ENCODE measurements at regions not wholly inside any gene's neighbourhood (a gene's known extent, or its start where the extent isn't known, plus 50 kb on each side); places are given as distances from the start of the nearest gene placed in this dataset.

DNA sequence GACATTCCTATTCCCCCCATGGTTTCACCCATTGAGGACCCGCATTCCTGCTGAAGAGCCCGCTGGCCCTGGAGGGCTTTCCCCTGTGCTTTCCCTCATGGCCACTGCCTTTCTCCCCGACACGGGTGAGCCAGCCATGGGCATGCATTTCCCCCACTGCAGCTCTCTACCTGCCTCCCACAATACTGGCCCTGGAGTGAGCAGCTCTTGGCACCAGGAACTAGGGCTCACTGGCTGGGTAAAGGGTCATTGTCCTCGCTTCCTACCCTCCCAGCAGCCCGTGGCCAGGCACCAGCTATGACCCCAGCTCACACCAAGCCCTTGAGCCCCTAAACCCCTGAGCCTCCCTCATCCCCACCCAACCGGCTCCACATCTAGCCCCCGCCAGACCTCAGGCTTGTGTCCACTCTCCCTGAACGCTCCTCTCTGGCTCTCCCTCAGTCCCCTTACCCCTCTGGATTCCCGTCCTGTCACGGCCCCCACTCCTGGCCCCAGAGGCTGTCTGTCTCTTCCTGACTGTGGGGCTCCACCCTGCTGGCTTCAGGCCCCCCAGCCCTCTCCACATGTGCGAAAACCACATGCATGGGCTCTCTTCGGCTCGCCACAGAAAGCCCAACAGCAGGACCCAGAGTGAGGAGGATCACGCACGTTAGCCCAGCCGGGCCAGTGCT lies 199.8 kb downstream of the ZFP36L2 start:
- Mint-ChIP-seq H3K36me3 (ENCODE audit: low read depth) (peaks cover 3% of the 10 kb centered on the region), H3K9me3 (ENCODE audit: low read depth) (peaks cover 6% of the 10 kb centered on the region), H3K27ac (ENCODE audit: unreplicated experiment) (no peak overlapping the region), H3K27me3 (ENCODE audit: low read depth) (no peaks in the 10 kb centered on the region), H3K4me3 (ENCODE audit: unreplicated experiment) (no peak overlapping the region), H3K4me1 (ENCODE audit: low read depth) (peaks cover 9% of the 10 kb centered on the region)
- no peak for TF ChIP-seq CTCF (IDR thresholded peaks at IDR 0.05)
- peak; percentile 68 for DNase-seq (ENCODE audit: low spot score)

DNA sequence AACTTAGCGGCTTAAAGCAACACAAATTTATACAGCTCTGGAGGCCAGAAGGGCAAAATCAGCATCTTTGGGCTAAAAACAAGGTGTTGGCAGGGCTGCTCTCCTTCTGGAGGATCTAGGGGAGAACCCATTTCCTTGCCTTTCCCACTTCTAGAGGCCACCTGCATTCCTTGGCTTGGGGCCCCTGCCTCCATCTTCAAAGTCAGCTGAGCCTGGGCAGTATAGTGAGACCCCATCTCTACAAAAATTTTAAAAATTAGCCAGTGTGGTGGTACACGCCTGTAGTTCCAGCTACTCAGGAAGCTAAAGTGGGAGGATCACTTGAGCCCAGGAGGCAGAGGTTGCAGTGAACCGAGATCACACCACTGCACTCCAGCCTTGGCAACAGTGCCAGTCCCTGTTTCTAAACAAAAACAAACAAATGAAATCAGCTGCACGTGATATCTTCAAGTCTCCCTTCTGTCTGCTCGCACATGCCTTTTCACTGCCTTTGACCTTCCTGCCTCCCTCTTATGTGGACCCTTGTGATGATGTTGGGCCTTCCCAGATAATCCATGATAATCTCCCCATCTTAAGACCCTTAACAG lies 200.6 kb downstream of the ZFP36L2 start:
- Mint-ChIP-seq H3K4me1 (ENCODE audit: low read depth) (peaks cover 9% of the 10 kb centered on the region), H3K9me3 (ENCODE audit: low read depth) (peaks cover 6% of the 10 kb centered on the region), H3K36me3 (ENCODE audit: low read depth) (peaks cover 5% of the 10 kb centered on the region), H3K27me3 (ENCODE audit: low read depth) (no peaks in the 10 kb centered on the region), H3K4me3 (ENCODE audit: unreplicated experiment) (no peak overlapping the region), H3K27ac (ENCODE audit: unreplicated experiment) (no peak overlapping the region)
- no peak for TF ChIP-seq CTCF (IDR thresholded peaks at IDR 0.05)
- peak; percentile 21 for DNase-seq (ENCODE audit: low spot score)

DNA sequence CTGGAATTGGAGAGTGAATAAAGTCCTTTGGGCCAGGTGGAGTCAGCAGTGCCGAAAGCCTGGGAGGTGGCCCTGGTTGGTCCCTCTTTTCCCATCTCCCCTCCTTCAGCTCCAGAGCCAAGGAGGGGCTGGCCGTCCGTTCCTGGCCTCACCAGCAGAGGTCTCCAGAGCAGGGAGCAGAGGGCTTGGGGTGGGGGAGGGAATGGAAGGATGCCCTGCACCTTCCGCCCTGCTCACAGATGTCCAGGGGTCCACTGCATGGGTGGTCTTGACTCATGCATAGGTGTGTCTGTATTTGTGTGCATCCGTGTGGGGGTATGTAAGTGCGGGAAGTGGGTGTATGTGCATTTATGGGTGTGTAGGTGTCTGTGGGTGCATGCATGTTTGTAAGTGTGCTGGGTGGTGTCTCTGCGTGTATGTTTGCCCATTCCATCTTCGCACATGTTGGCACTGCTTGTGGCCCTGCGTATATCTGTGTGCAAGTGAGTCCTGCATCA lies 201.8 kb downstream of the ZFP36L2 start:
- Mint-ChIP-seq H3K4me3 (ENCODE audit: unreplicated experiment) (no peak overlapping the region), H3K9me3 (ENCODE audit: low read depth) (peaks cover 14% of the 10 kb centered on the region), H3K27ac (ENCODE audit: unreplicated experiment) (no peak overlapping the region), H3K4me1 (ENCODE audit: low read depth) (peaks cover 9% of the 10 kb centered on the region), H3K27me3 (ENCODE audit: low read depth) (no peaks in the 10 kb centered on the region), H3K36me3 (ENCODE audit: low read depth) (peaks cover 5% of the 10 kb centered on the region)
- TF ChIP-seq CTCF (IDR thresholded peaks at IDR 0.05), result peak; percentile 84
- peak; percentile 80 for DNase-seq (ENCODE audit: low spot score)

DNA sequence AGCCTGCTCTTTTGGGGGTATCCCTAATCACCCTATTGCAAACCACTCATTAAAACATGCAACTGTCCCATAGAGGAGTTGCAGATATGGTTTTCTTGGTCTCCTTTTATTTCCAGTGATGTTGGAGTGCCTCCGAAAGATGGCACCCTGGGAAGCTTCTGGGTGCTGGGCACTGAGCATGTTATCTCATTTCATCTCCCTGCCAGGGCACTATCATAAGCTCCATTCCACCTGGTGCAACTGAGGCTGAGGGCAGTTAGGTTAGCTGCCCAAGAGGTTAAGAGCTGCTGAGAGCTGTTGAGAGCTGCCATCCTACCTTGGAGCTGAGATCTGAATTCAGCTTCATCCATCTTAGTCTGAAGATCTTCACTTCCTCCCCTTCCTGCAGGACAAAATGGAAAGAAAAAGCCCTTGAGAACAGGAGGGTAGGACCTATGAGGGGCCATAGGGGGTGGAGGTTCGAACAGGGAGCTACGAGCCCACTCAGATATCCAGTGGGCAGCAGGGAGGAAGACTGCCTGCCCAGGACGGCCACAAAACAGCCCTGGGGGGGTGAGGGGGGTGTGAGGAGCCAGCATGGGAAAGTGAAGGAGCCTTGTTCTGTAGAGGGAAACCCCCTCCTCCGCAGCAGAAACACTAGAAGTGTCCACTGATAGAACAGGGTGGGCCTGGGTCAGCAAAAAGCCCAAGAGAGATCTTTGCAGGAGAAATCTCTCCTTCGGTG lies 202.5 kb downstream of the ZFP36L2 start:
- peak; percentile 52 for DNase-seq (ENCODE audit: low spot score)
- Mint-ChIP-seq H3K4me3 (ENCODE audit: unreplicated experiment) (no peak overlapping the region), H3K36me3 (ENCODE audit: low read depth) (peaks cover 5% of the 10 kb centered on the region), H3K9me3 (ENCODE audit: low read depth) (peaks cover 14% of the 10 kb centered on the region), H3K27ac (ENCODE audit: unreplicated experiment) (no peak overlapping the region), H3K27me3 (ENCODE audit: low read depth) (no peaks in the 10 kb centered on the region), H3K4me1 (ENCODE audit: low read depth) (peaks cover 9% of the 10 kb centered on the region)
- no peak for TF ChIP-seq CTCF (IDR thresholded peaks at IDR 0.05)

GRCh38 chr2:43022896-43023295 lies 203.5 kb downstream of the ZFP36L2 start:
- no peak overlapping the region for H3K4me3 Mint-ChIP-seq (ENCODE audit: unreplicated experiment)
- H3K4me1 Mint-ChIP-seq (ENCODE audit: low read depth), result peaks cover 9% of the 10 kb centered on the region
- DNase-seq (ENCODE audit: low spot score), result no peak
- peaks cover 14% of the 10 kb centered on the region for H3K9me3 Mint-ChIP-seq (ENCODE audit: low read depth)
- no peak for TF ChIP-seq CTCF (IDR thresholded peaks at IDR 0.05)
- peaks cover 5% of the 10 kb centered on the region for H3K36me3 Mint-ChIP-seq (ENCODE audit: low read depth)
- no peaks in the 10 kb centered on the region for H3K27me3 Mint-ChIP-seq (ENCODE audit: low read depth)
- no peak overlapping the region for H3K27ac Mint-ChIP-seq (ENCODE audit: unreplicated experiment)
